ENCODE measurements at regions not wholly inside any gene's neighbourhood (a gene's known extent, or its start where the extent isn't known, plus 50 kb on each side); places are given as distances from the start of the nearest gene placed in this dataset.

DNA sequence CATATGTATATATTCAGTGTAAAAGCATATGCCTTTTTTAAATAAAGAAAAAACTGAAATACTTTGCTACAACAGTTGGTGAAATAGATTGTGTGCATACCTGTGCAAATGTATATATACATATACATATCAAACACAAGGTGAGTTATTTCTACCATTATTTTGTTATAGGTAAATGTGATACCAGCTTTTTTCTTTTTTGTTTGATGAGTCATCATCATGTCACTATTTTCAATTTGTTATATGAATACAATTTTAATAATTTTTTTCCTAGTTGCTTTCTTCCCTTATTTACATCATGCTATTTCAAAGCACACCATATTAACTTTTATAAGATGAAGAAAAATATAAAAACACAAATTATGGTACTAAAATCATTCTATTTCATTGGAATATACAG lies 87.0 kb upstream of the STK17B start:
- TF ChIP-seq CTCF (IDR thresholded peaks at IDR 0.05; ENCODE audit: low read length) (no peak), EZH2 (IDR thresholded peaks at IDR 0.05; ENCODE audit: borderline replicate concordance, low read length) (no peak)

All from OCI-LY1 (cell line).